B cell (primary cell): ENCODE measurements at regions not wholly inside any gene's neighbourhood (a gene's known extent, or its start where the extent isn't known, plus 50 kb on each side); places are given as distances from the start of the nearest gene placed in this dataset.

Experiments used
- ATAC-seq: fragments of 200-7000 bp; cut with Tn5 transposase; one replicate; pipeline ENCODE4 v1.10.0; 2021; ENCODE audit warnings: low read depth, mild to moderate bottlenecking, moderate number of reproducible peaks, moderate library complexity
- CTCF ChIA-PET: fragments of 350-600 bp; sonication (Branson Sonifier 250); formaldehyde crosslinking; loops from one replicate; lab custom pipeline; 2021; ENCODE audit warnings: antibody characterized with exemption, inconsistent platforms; lab: Charles Lee
- POLR2A ChIA-PET: fragments of 350-600 bp; sonication (Branson Sonifier 250); formaldehyde crosslinking; loops from one replicate; lab custom pipeline; 2021; ENCODE audit warnings: antibody characterized with exemption; lab: Charles Lee
- DNase-seq: peaks from one replicate; pipeline ENCODE4 v3.0.0; 2013
- H2AFZ ChIP-seq: 2 replicates; pipeline ENCODE4 v1.6.1; 2012; ENCODE audit warnings: mild to moderate bottlenecking, low read depth, low read length; ENCODE audit not compliant: insufficient read depth, poor library complexity, severe bottlenecking
- H3K27ac ChIP-seq, 2 donors: 1 replicate in 1 of 2; 2 replicates in 1 of 2; pipeline ENCODE4 v1.5.1; 2012 to 2013; ENCODE audit warnings: low read length in 2 of 2, mild to moderate bottlenecking in 2 of 2, moderate library complexity in 1 of 2
- H3K27me3 ChIP-seq, 4 experiments: fragments of 200-600 bp in 1 of 4; sonication (generic) in 1 of 4; replicated peaks in 1 of 4; 1 replicate in 2 of 4; 2 replicates in 2 of 4; pipeline versions ENCODE4 v1.6.1 to v1.7.0; 2013 to 2016; ENCODE audit warnings: low read length in 3 of 4, mild to moderate bottlenecking in 2 of 4, mixed read lengths in 1 of 4, moderate library complexity in 1 of 4; ENCODE audit not compliant: insufficient read depth in 4 of 4, control insufficient read depth in 3 of 4; ENCODE audit errors: control extremely low read depth in 1 of 4
- H3K36me3 ChIP-seq, 2 experiments: replicated peaks in 1 of 2; 1 replicate in 1 of 2; 2 replicates in 1 of 2; pipeline versions ENCODE4 v1.6.1 to v1.7.1; 2013; ENCODE audit warnings: low read length in 1 of 2; ENCODE audit not compliant: insufficient read depth in 2 of 2, control insufficient read depth in 1 of 2; ENCODE audit errors: control extremely low read depth in 1 of 2, extremely low read depth in 1 of 2
- H3K4me1 ChIP-seq, 2 donors: fragments of 200-600 bp in 1 of 2; sonication (generic) in 1 of 2; 1 replicate in 1 of 2; 2 replicates in 1 of 2; pipeline versions ENCODE4 v1.5.1 to v1.6.1; 2013 to 2017; ENCODE audit warnings: low read length in 2 of 2; ENCODE audit not compliant: control insufficient read depth in 2 of 2, insufficient read depth in 2 of 2
- H3K4me2 ChIP-seq: replicated peaks from 2 replicates; pipeline ENCODE3; 2012; ENCODE audit warnings: mild to moderate bottlenecking, low read depth, low read length; ENCODE audit not compliant: poor library complexity, severe bottlenecking
- H3K4me3 ChIP-seq, 5 experiments: fragments of 200-600 bp in 1 of 5; sonication (generic) in 1 of 5; 1 replicate in 3 of 5; 2 replicates in 2 of 5; pipeline versions ENCODE4 v1.5.1 to v1.7.0; 2011 to 2016; ENCODE audit warnings: low read length in 4 of 5, mild to moderate bottlenecking in 4 of 5, low read depth in 2 of 5, control low read depth in 1 of 5, moderate library complexity in 1 of 5; ENCODE audit not compliant: insufficient read depth in 1 of 5; ENCODE audit errors: control extremely low read depth in 1 of 5, extremely low read depth in 1 of 5
- H3K79me2 ChIP-seq: fragments of 200-600 bp; sonication (generic); one replicate; pipeline ENCODE4 v1.6.0; 2016; ENCODE audit warnings: low read length; ENCODE audit not compliant: control insufficient read depth, insufficient read depth
- H3K9ac ChIP-seq: fragments of 200-600 bp; sonication (generic); 2 replicates; pipeline ENCODE4 v1.6.1; 2017; ENCODE audit warnings: mild to moderate bottlenecking, low read length, moderate library complexity
- H3K9me3 ChIP-seq, 3 donors: one replicate each; pipeline versions ENCODE4 v1.6.1 to v1.7.1; 2013; ENCODE audit warnings: low read length in 2 of 3; ENCODE audit not compliant: control insufficient read depth in 2 of 3, insufficient read depth in 1 of 3; ENCODE audit errors: control extremely low read depth in 1 of 3
- H4K20me1 ChIP-seq: 2 replicates; pipeline ENCODE4 v1.6.0; 2012; ENCODE audit warnings: mild to moderate bottlenecking, low read length; ENCODE audit not compliant: insufficient read depth, control insufficient read depth, poor library complexity, severe bottlenecking
- H3K27ac Mint-ChIP-seq: one replicate; pipeline ENCODE4 v1.8.0; 2021; ENCODE audit warnings: mixed read lengths
- H3K27me3 Mint-ChIP-seq: one replicate; pipeline ENCODE4 v1.8.0; 2021; ENCODE audit warnings: mixed read lengths
- H3K4me1 Mint-ChIP-seq: one replicate; pipeline ENCODE4 v1.8.0; 2021; ENCODE audit warnings: mixed read lengths
- H3K4me3 Mint-ChIP-seq: one replicate; pipeline ENCODE4 v1.8.0; 2021; ENCODE audit warnings: mixed read lengths
- H3K9me3 Mint-ChIP-seq: one replicate; pipeline ENCODE4 v1.8.0; 2022; ENCODE audit warnings: mixed read lengths; ENCODE audit not compliant: insufficient read depth
- CTCF ChIP-seq: fragments of 200-600 bp; IDR thresholded peaks from one replicate; pipeline ENCODE4 v1.8.0; 2022; ENCODE audit warnings: antibody characterized with exemption, mild to moderate bottlenecking
- EZH2 ChIP-seq: IDR thresholded peaks from 2 replicates; pipeline ENCODE4 v1.6.1; 2012; ENCODE audit warnings: borderline replicate concordance, low read depth, mild to moderate bottlenecking, moderate library complexity, low read length; ENCODE audit not compliant: insufficient read depth, poor library complexity, severe bottlenecking
- WGBS: methylation state at CpG from one replicate; pipeline ENCODE4 v1.1.5; 2013; ENCODE audit warnings: missing lambda C conversion rate; ENCODE audit not compliant: insufficient coverage; 5-methylcytosine and 5-hydroxymethylcytosine counted together
- intact Hi-C: fragments of 100-400 bp; cut with micrococcal nuclease; formaldehyde crosslinking; loops from one replicate; pipeline ENCODE4 v1.10.0; 2022

- no peaks in the 10 kb centered on the region for H3K27me3 Mint-ChIP-seq
- H3K4me1 Mint-ChIP-seq = peaks cover 6% of the 10 kb centered on the region
- ChIA-PET CTCF (no interaction called here), POLR2A (no interaction called here)
- H3K79me2 ChIP-seq = no peaks in the 10 kb centered on the region
- TF ChIP-seq CTCF (no peak), EZH2 (no peak)
- no peak overlapping the region for H3K27ac ChIP-seq
- no peaks in the 10 kb centered on the region for H3K27me3 ChIP-seq
- H3K4me3 Mint-ChIP-seq = no peak overlapping the region
- H3K27ac Mint-ChIP-seq = no peak overlapping the region
- WGBS = 83% methylated on average over 3 of the region's 4 CpGs
- no peak overlapping the region for H2AFZ ChIP-seq
- no peaks in the 10 kb centered on the region for H3K36me3 ChIP-seq
- H4K20me1 ChIP-seq = no peaks in the 10 kb centered on the region
- H3K4me2 ChIP-seq = no peak overlapping the region
- DNase-seq (no peak), ATAC-seq (no peak)
- no peaks in the 10 kb centered on the region for H3K9me3 ChIP-seq
- H3K9me3 Mint-ChIP-seq = no peaks in the 10 kb centered on the region
- no peak overlapping the region for H3K4me3 ChIP-seq
- intact Hi-C loops = no loop called here
- H3K4me1 ChIP-seq = peaks cover 0 to 11% of the 10 kb centered on the region in 2 donors
- no peak overlapping the region for H3K9ac ChIP-seq
These were observed 465.1 kb upstream of the HNRNPA3 start for GRCh38 chr2:176747506-176747905.

DNA sequence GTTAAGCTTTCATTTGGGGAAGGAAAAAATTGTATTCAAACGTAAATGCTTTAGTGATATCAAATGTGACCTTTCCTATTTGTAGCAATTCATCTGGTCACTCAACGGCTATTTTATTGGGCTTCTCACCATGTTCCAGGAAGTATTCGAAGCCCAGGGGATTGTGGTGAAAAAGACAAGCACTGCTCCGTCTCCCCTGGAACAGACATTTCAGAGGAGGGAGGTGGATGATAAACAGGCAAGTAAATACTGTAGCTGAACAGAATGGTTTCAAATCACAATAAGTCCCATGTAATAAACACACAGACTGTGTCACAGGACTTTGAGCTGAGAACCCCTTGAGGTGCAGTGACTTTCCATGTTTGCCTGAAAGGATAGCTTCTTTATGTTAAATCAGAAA is 464.7 kb upstream of the HNRNPA3 start:
- 80% methylated on average over 1 of the region's 4 CpGs for WGBS
- DNase-seq (no peak), ATAC-seq (no peak)
- Mint-ChIP-seq H3K4me1 (peaks cover 6% of the 10 kb centered on the region), H3K9me3 (no peaks in the 10 kb centered on the region), H3K27me3 (no peaks in the 10 kb centered on the region), H3K27ac (no peak overlapping the region), H3K4me3 (no peak overlapping the region)
- H3K9ac ChIP-seq = no peak overlapping the region
- H3K4me3 ChIP-seq = no peak overlapping the region
- CTCF ChIA-PET = no interaction called here
- TF ChIP-seq CTCF = no peak
- no peak for TF ChIP-seq EZH2
- intact Hi-C loops = no loop called here
- H3K4me2 ChIP-seq = no peak overlapping the region
- H3K27ac ChIP-seq = no peak overlapping the region
- H2AFZ ChIP-seq = no peak overlapping the region
- H3K27me3 ChIP-seq = no peaks in the 10 kb centered on the region
- no peaks in the 10 kb centered on the region for H3K9me3 ChIP-seq
- POLR2A ChIA-PET = no interaction called here
- no peaks in the 10 kb centered on the region for H4K20me1 ChIP-seq
- H3K79me2 ChIP-seq = no peaks in the 10 kb centered on the region
- H3K36me3 ChIP-seq = no peaks in the 10 kb centered on the region
- H3K4me1 ChIP-seq = peaks cover 0 to 11% of the 10 kb centered on the region in 2 donors
